HCT116 (cell line): ENCODE measurements at regions not wholly inside any gene's neighbourhood (a gene's known extent, or its start where the extent isn't known, plus 50 kb on each side); places are given as distances from the start of the nearest gene placed in this dataset.

Experiments
- ATAC-seq: fragments of 200-7000 bp; cut with Tn5 transposase; 2 replicates; pipeline ENCODE4 v1.9.1; 2020; ENCODE audit warnings: mild to moderate bottlenecking, moderate library complexity
- BruUV-seq: library from RNA; stranded (reverse); fragments of 400-500 nt; replicated peaks from 2 replicates; lab custom pipeline; 2021; lab: Mats Ljungman, UMichigan
- CTCF ChIA-PET: fragments of 300-600 bp; sonication (Branson Sonifier 250); formaldehyde crosslinking; loops from one replicate; lab custom pipeline; 2021; ENCODE audit warnings: antibody characterized with exemption; lab: Charles Lee
- POLR2A ChIA-PET: fragments of 300-600, 350-600 bp; sonication (Branson Sonifier 250); formaldehyde crosslinking; loops from one replicate; lab custom pipeline; 2021; ENCODE audit warnings: antibody characterized with exemption; lab: Charles Lee
- RAD21 ChIA-PET, 2 experiments: fragments of 300-600 bp; sonication (Branson Sonifier 250); formaldehyde crosslinking; loops; one replicate each; lab custom pipeline; 2023; ENCODE audit warnings: low total read pairs in 2 of 2; ENCODE audit not compliant: uncharacterized antibody in 2 of 2, unreplicated experiment in 2 of 2, low non-redundant PET in 1 of 2; lab: Charles Lee
- DNase-seq: peaks from one replicate; pipeline ENCODE4 v3.0.0-alpha.2; 2010; ENCODE audit warnings: low read depth, low spot score
- H2AFZ ChIP-seq: fragments of 200-600 bp; shearing (Covaris generic), sonication (generic); 2 replicates; pipeline ENCODE4 v1.6.1; 2017; ENCODE audit warnings: low read depth, mixed run types, mixed read lengths, antibody characterized with exemption, low read length; ENCODE audit not compliant: poor library complexity, severe bottlenecking
- H3K27ac ChIP-seq: 2 replicates; pipeline ENCODE4 v1.5.1; 2012; ENCODE audit warnings: low read depth, low read length
- H3K27me3 ChIP-seq: fragments of 200-600 bp; sonication (generic); 2 replicates; pipeline ENCODE4 v1.6.1; 2016; ENCODE audit warnings: mixed run types, low read length, mixed read lengths; ENCODE audit not compliant: insufficient read depth
- H3K36me3 ChIP-seq, 2 experiments: fragments of 200-500 bp in 1 of 2; fragments of 200-600 bp in 1 of 2; sonication (Bioruptor generic) in 1 of 2; sonication (generic) in 1 of 2; 2 replicates each; pipeline versions ENCODE4 v1.5.1 to v1.6.1; 2014 to 2016; ENCODE audit warnings: low read length in 2 of 2, inconsistent platforms in 1 of 2, mixed read lengths in 1 of 2, mixed run types in 1 of 2; ENCODE audit not compliant: insufficient read depth in 2 of 2, control insufficient read depth in 1 of 2
- H3K4me1 ChIP-seq, 2 experiments: fragments of 200-600 bp in 1 of 2; sonication (generic) in 1 of 2; 2 replicates each; pipeline versions ENCODE4 v1.5.1 to v1.6.1; 2012 to 2017; ENCODE audit warnings: low read length in 2 of 2, inconsistent platforms in 1 of 2, mild to moderate bottlenecking in 1 of 2, mixed read lengths in 1 of 2, mixed run types in 1 of 2, moderate library complexity in 1 of 2; ENCODE audit not compliant: insufficient read depth in 2 of 2, control insufficient read depth in 1 of 2
- H3K4me2 ChIP-seq: fragments of 200-600 bp; sonication (generic); 2 replicates; pipeline ENCODE4 v1.6.1; 2017; ENCODE audit warnings: mixed run types, low read length, mixed read lengths
- H3K4me3 ChIP-seq, 2 experiments: fragments of 200-600 bp in 1 of 2; sonication (generic) in 1 of 2; replicated peaks in 1 of 2; 2 replicates each; pipeline ENCODE4 v1.5.1; 2011 to 2016; ENCODE audit warnings: low read length in 2 of 2, control low read depth in 1 of 2, low read depth in 1 of 2, mild to moderate bottlenecking in 1 of 2, mixed read lengths in 1 of 2, mixed run types in 1 of 2
- H3K79me2 ChIP-seq: fragments of 200-600 bp; sonication (generic); 2 replicates; pipeline ENCODE4 v1.6.1; 2017; ENCODE audit warnings: mild to moderate bottlenecking, mixed run types, low read length, moderate library complexity, mixed read lengths; ENCODE audit not compliant: insufficient read depth
- H3K9ac ChIP-seq: fragments of 200-600 bp; sonication (generic); 2 replicates; pipeline ENCODE4 v1.6.1; 2016; ENCODE audit warnings: low read length, mixed read lengths
- H3K9me2 ChIP-seq: fragments of 200-600 bp; sonication (generic), shearing (Covaris generic); 2 replicates; pipeline ENCODE4 v1.6.1; 2017; ENCODE audit warnings: mixed run types, mild to moderate bottlenecking, moderate library complexity; ENCODE audit not compliant: insufficient read depth
- H3K9me3 ChIP-seq, 2 experiments: fragments of 200-500 bp in 1 of 2; fragments of 200-600 bp in 1 of 2; sonication (Bioruptor generic) in 1 of 2; sonication (generic) in 1 of 2; 2 replicates each; pipeline ENCODE4 v1.6.1; 2014 to 2017; ENCODE audit warnings: low read length in 2 of 2, mixed read lengths in 2 of 2, inconsistent platforms in 1 of 2, low read depth in 1 of 2, mild to moderate bottlenecking in 1 of 2, mixed run types in 1 of 2, moderate library complexity in 1 of 2; ENCODE audit not compliant: control insufficient read depth in 1 of 2, insufficient read depth in 1 of 2
- H4K20me1 ChIP-seq: fragments of 200-600 bp; sonication (generic), shearing (Covaris generic); 2 replicates; pipeline ENCODE4 v1.6.1; 2017; ENCODE audit warnings: mixed run types, mild to moderate bottlenecking, moderate library complexity; ENCODE audit not compliant: insufficient read depth
- ATF3 ChIP-seq: IDR thresholded peaks from 2 replicates; pipeline ENCODE4 v1.6.1; 2012
- CBX3 ChIP-seq: IDR thresholded peaks from 2 replicates; pipeline ENCODE4 v1.6.1; 2012; ENCODE audit warnings: low read depth
- CEBPB ChIP-seq: IDR thresholded peaks from 2 replicates; pipeline ENCODE4 v1.6.1; 2012; ENCODE audit warnings: low read depth
- CTCF ChIP-seq, 3 experiments: fragments of 200-600 bp in 1 of 3; sonication (generic) in 1 of 3; IDR thresholded peaks in 2 of 3; conservative IDR thresholded peaks in 1 of 3; 2 replicates each; pipeline ENCODE4 v1.5.1; 2012 to 2017; ENCODE audit warnings: low read depth in 2 of 3, low read length in 2 of 3, antibody characterized with exemption in 1 of 3, borderline replicate concordance in 1 of 3, control low read depth in 1 of 3, mild to moderate bottlenecking in 1 of 3, mixed read lengths in 1 of 3, mixed run types in 1 of 3, moderate library complexity in 1 of 3; ENCODE audit not compliant: insufficient read depth in 1 of 3
- EGR1 ChIP-seq: IDR thresholded peaks from 2 replicates; pipeline ENCODE4 v1.6.1; 2012; ENCODE audit warnings: low read depth
- ELF1 ChIP-seq: IDR thresholded peaks from 2 replicates; pipeline ENCODE4 v1.6.1; 2012; ENCODE audit warnings: low read depth, borderline replicate concordance
- EZH2 ChIP-seq: fragments of 200-600 bp; sonication (generic); IDR thresholded peaks from 2 replicates; pipeline ENCODE4 v1.6.1; 2017; ENCODE audit warnings: antibody characterized with exemption, mixed run types
- FOSL1 ChIP-seq: IDR thresholded peaks from 2 replicates; pipeline ENCODE4 v1.6.1; 2012; ENCODE audit warnings: low read depth
- JUND ChIP-seq: IDR thresholded peaks from 2 replicates; pipeline ENCODE4 v1.6.1; 2012
- POLR2AphosphoS5 ChIP-seq: IDR thresholded peaks from 2 replicates; pipeline ENCODE4 v1.6.1; 2011; ENCODE audit warnings: mild to moderate bottlenecking, low read depth, low read length, moderate library complexity
- SIN3A ChIP-seq: IDR thresholded peaks from 2 replicates; pipeline ENCODE4 v1.6.1; 2012; ENCODE audit warnings: low read depth
- SP1 ChIP-seq: IDR thresholded peaks from 2 replicates; pipeline ENCODE4 v1.6.1; 2012; ENCODE audit warnings: low read depth
- SRF ChIP-seq: IDR thresholded peaks from 2 replicates; pipeline ENCODE4 v1.6.1; 2012; ENCODE audit warnings: low read depth
- TCF7L2 ChIP-seq: IDR thresholded peaks from 2 replicates; pipeline ENCODE4 v1.7.0; 2011; ENCODE audit warnings: borderline replicate concordance, inconsistent platforms; ENCODE audit not compliant: insufficient read depth, insufficient read length; ENCODE audit errors: extremely low read depth
- YY1 ChIP-seq: IDR thresholded peaks from 2 replicates; pipeline ENCODE4 v1.6.1; 2011; ENCODE audit warnings: low read length, low read depth, moderate library complexity, mild to moderate bottlenecking; ENCODE audit not compliant: insufficient replicate concordance; ENCODE audit errors: extremely low read depth
- ZBTB33 ChIP-seq: IDR thresholded peaks from 2 replicates; pipeline ENCODE4 v1.6.1; 2011; ENCODE audit warnings: mild to moderate bottlenecking, low read length, moderate library complexity; ENCODE audit not compliant: insufficient replicate concordance; ENCODE audit errors: extremely low read depth
- ZFX ChIP-seq: fragments of 450-650 bp; IDR thresholded peaks from 2 replicates; pipeline ENCODE4 v1.6.1; 2017
- ZNF274 ChIP-seq: fragments of 200-500 bp; sonication (Bioruptor generic); IDR thresholded peaks from 2 replicates; pipeline ENCODE4 v1.6.1; 2014; ENCODE audit warnings: mild to moderate bottlenecking, low read depth, low read length, inconsistent platforms
- intact Hi-C: fragments of 100-400 bp; cut with micrococcal nuclease; formaldehyde crosslinking; loops from 2 replicates; pipeline ENCODE4 v1.10.0; 2022

- no TSS peak for BruUV-seq
- intact Hi-C loops: no loop called here
- Histone ChIP-seq H3K4me3 (no peak overlapping the region), H4K20me1 (no peaks in the 10 kb centered on the region), H3K27me3 (no peaks in the 10 kb centered on the region), H3K4me1 (no peaks in the 10 kb centered on the region), H3K9ac (no peak overlapping the region), H3K9me3 (no peaks in the 10 kb centered on the region), H3K36me3 (no peaks in the 10 kb centered on the region), H3K79me2 (no peaks in the 10 kb centered on the region), H2AFZ (no peak overlapping the region), H3K9me2 (no peaks in the 10 kb centered on the region), H3K4me2 (no peak overlapping the region), H3K27ac (no peak overlapping the region)
- TF ChIP-seq ATF3: no peak
- no peak for TF ChIP-seq ELF1
- no peak for TF ChIP-seq SP1
- TF ChIP-seq JUND: no peak
- TF ChIP-seq CBX3: no peak
- CTCF ChIA-PET: interaction anchor here (1.3 kb wide), 1 partner anchor 443 kb away, joined by 4 read pairs; no protein-coding TSS in a partner anchor
- ATAC-seq (no peak), DNase-seq (no peak)
- RAD21 ChIA-PET: no interaction called here
- POLR2A ChIA-PET: no interaction called here
These were observed 64.2 kb upstream of the MAP3K4 start for GRCh38 chr6:160927416-160927815.

- ChIA-PET RAD21 (no interaction called here), CTCF (interaction anchor here (1.6 kb wide), 1 partner anchor 15 kb away, joined by 3 read pairs; no protein-coding TSS in a partner anchor), POLR2A (no interaction called here)
- BruUV-seq: no TSS peak
- H2AFZ ChIP-seq: no peak overlapping the region
- no peak overlapping the region for H3K4me2 ChIP-seq
- no peaks in the 10 kb centered on the region for H4K20me1 ChIP-seq
- H3K27me3 ChIP-seq: no peaks in the 10 kb centered on the region
- H3K4me3 ChIP-seq: no peak overlapping the region
- no peak overlapping the region for H3K27ac ChIP-seq
- DNase-seq (no peak), ATAC-seq (no peak)
- H3K36me3 ChIP-seq: no peaks in the 10 kb centered on the region
- H3K79me2 ChIP-seq: no peaks in the 10 kb centered on the region
- intact Hi-C loops: no loop called here
- no peaks in the 10 kb centered on the region for H3K9me2 ChIP-seq
- H3K9me3 ChIP-seq: no peaks in the 10 kb centered on the region
- H3K9ac ChIP-seq: no peak overlapping the region
- H3K4me1 ChIP-seq: no peaks in the 10 kb centered on the region
- no peak for TF ChIP-seq SIN3A
- no peak for TF ChIP-seq CEBPB
- TF ChIP-seq ZFX: no peak
- no peak for TF ChIP-seq EGR1
- TF ChIP-seq ZBTB33: no peak
- no peak for TF ChIP-seq ZNF274
- TF ChIP-seq FOSL1: no peak
- no peak for TF ChIP-seq EZH2
- no peak for TF ChIP-seq TCF7L2
- TF ChIP-seq POLR2AphosphoS5: no peak
- TF ChIP-seq ATF3: no peak
- TF ChIP-seq SRF: no peak
- no peak for TF ChIP-seq CTCF (IDR thresholded peaks at IDR 0.05 in 2 of 3, conservative IDR thresholded peaks at IDR 0.05 in 1 of 3; ENCODE audit: borderline replicate concordance in 1 of 3, insufficient read depth in 1 of 3, low read depth in 2 of 3, low read length in 2 of 3)
- no peak for TF ChIP-seq YY1
These were observed 62.2 kb upstream of the MAP3K4 start for GRCh38 chr6:160929361-160929760.
